ENCODE measurements at regions not wholly inside any gene's neighbourhood (a gene's known extent, or its start where the extent isn't known, plus 50 kb on each side); places are given as distances from the start of the nearest gene placed in this dataset.

GRCh38 chr19:28980236-28980868, 232.6 kb downstream of the UQCRFS1 start:
- ChIA-PET CTCF (no interaction called here), POLR2A (no interaction called here)
- Mint-ChIP-seq H3K27ac (ENCODE audit: low read depth, unreplicated experiment) (no peak overlapping the region), H3K9me3 (ENCODE audit: unreplicated experiment) (peaks cover 48% of the 10 kb centered on the region), H3K4me3 (ENCODE audit: unreplicated experiment) (no peak overlapping the region), H3K36me3 (ENCODE audit: insufficient read depth, unreplicated experiment) (no peaks in the 10 kb centered on the region), H3K4me1 (ENCODE audit: insufficient read depth, unreplicated experiment) (no peaks in the 10 kb centered on the region), H3K27me3 (ENCODE audit: insufficient read depth, unreplicated experiment) (no peaks in the 10 kb centered on the region)
- intact Hi-C loops (cut with micrococcal nuclease): no loop called here
- no peak for TF ChIP-seq CTCF (IDR thresholded peaks at IDR 0.05; ENCODE audit: unreplicated experiment)
- BruUV-seq (replicated peaks): no TSS peak
- DNase-seq (ENCODE audit: unreplicated experiment): no peak

- POLR2A ChIA-PET: no interaction called here
- CTCF ChIA-PET: interaction anchor here (0.7 kb wide), 1 partner anchor 654 kb away, joined by 3 read pairs; no protein-coding TSS in a partner anchor
- Mint-ChIP-seq H3K9me3 (ENCODE audit: unreplicated experiment) (peaks cover 47% of the 10 kb centered on the region), H3K4me1 (ENCODE audit: insufficient read depth, unreplicated experiment) (no peaks in the 10 kb centered on the region), H3K27me3 (ENCODE audit: insufficient read depth, unreplicated experiment) (no peaks in the 10 kb centered on the region), H3K27ac (ENCODE audit: low read depth, unreplicated experiment) (no peak overlapping the region), H3K4me3 (ENCODE audit: unreplicated experiment) (no peak overlapping the region), H3K36me3 (ENCODE audit: insufficient read depth, unreplicated experiment) (no peaks in the 10 kb centered on the region)
- no TSS peak for BruUV-seq (replicated peaks)
- DNase-seq (ENCODE audit: unreplicated experiment): no peak
- TF ChIP-seq CTCF (IDR thresholded peaks at IDR 0.05; ENCODE audit: unreplicated experiment): no peak
- intact Hi-C loops (cut with micrococcal nuclease): no loop called here
Measured at GRCh38 chr19:28977826-28978225, 235.1 kb downstream of the UQCRFS1 start.

- H3K27ac Mint-ChIP-seq (ENCODE audit: low read depth, unreplicated experiment): no peak overlapping the region
- intact Hi-C loops (cut with micrococcal nuclease): no loop called here
- H3K4me3 Mint-ChIP-seq (ENCODE audit: unreplicated experiment): no peak overlapping the region
- H3K4me1 Mint-ChIP-seq (ENCODE audit: insufficient read depth, unreplicated experiment): no peaks in the 10 kb centered on the region
- no peak for TF ChIP-seq CTCF (IDR thresholded peaks at IDR 0.05; ENCODE audit: unreplicated experiment)
- POLR2A ChIA-PET: no interaction called here
- DNase-seq (ENCODE audit: unreplicated experiment): no peak
- H3K36me3 Mint-ChIP-seq (ENCODE audit: insufficient read depth, unreplicated experiment): no peaks in the 10 kb centered on the region
- CTCF ChIA-PET: interaction anchor here (0.6 kb wide), 1 partner anchor 446 kb away, joined by 3 read pairs; no protein-coding TSS in a partner anchor
- BruUV-seq (replicated peaks): no TSS peak
- no peaks in the 10 kb centered on the region for H3K27me3 Mint-ChIP-seq (ENCODE audit: insufficient read depth, unreplicated experiment)
- H3K9me3 Mint-ChIP-seq (ENCODE audit: unreplicated experiment): peaks cover 23% of the 10 kb centered on the region
Measured at GRCh38 chr19:28972058-28972852, 240.7 kb downstream of the UQCRFS1 start.

DNA sequence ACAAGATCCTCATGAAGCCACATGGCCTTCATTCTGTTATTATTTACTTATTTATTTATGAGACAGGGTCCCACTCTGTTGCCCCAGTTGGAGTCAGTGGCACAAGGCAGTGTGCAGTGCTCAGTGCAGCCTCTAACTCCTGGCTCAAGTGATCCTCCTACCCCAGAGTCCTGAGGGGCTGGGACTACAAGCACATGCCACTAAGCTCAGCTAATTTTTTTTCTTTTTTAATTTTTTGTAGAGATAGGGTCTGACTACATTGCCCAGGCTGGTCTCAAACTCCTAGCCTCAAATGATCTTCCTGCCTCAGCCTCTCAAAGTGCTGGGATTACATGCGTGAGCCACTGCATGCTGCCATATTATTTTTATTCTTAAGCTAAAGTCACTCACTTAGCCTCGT, 241.4 kb downstream of the UQCRFS1 start:
- no peak for DNase-seq (ENCODE audit: unreplicated experiment)
- H3K36me3 Mint-ChIP-seq (ENCODE audit: insufficient read depth, unreplicated experiment): no peaks in the 10 kb centered on the region
- CTCF ChIA-PET: no interaction called here
- POLR2A ChIA-PET: no interaction called here
- peaks cover 24% of the 10 kb centered on the region for H3K9me3 Mint-ChIP-seq (ENCODE audit: unreplicated experiment)
- no peak overlapping the region for H3K4me3 Mint-ChIP-seq (ENCODE audit: unreplicated experiment)
- no peaks in the 10 kb centered on the region for H3K27me3 Mint-ChIP-seq (ENCODE audit: insufficient read depth, unreplicated experiment)
- BruUV-seq (replicated peaks): no TSS peak
- no peak for TF ChIP-seq CTCF (IDR thresholded peaks at IDR 0.05; ENCODE audit: unreplicated experiment)
- intact Hi-C loops (cut with micrococcal nuclease): no loop called here
- H3K4me1 Mint-ChIP-seq (ENCODE audit: insufficient read depth, unreplicated experiment): no peaks in the 10 kb centered on the region
- no peak overlapping the region for H3K27ac Mint-ChIP-seq (ENCODE audit: low read depth, unreplicated experiment)
